Body of pancreas (tissue), 4 donors: ENCODE measurements at regions not wholly inside any gene's neighbourhood (a gene's known extent, or its start where the extent isn't known, plus 50 kb on each side); places are given as distances from the start of the nearest gene placed in this dataset.

Experiments used
- POLR2A ChIP-seq, 3 donors: fragments of 450-650 bp; IDR thresholded peaks; one replicate each; pipeline ENCODE4 v1.6.1; 2016; ENCODE audit warnings: antibody characterized with exemption in 3 of 3, mild to moderate bottlenecking in 2 of 3
- TF ChIP-seq, protein P1 (sequence below), 7 experiments: fragments of 450-650 bp in 4 of 7; fragments of 200-600 bp in 3 of 7; sonication (generic) in 3 of 7; IDR thresholded peaks; one replicate each; pipeline ENCODE4 v1.5.1; 2016 to 2019; ENCODE audit warnings: antibody characterized with exemption in 7 of 7

DNA sequence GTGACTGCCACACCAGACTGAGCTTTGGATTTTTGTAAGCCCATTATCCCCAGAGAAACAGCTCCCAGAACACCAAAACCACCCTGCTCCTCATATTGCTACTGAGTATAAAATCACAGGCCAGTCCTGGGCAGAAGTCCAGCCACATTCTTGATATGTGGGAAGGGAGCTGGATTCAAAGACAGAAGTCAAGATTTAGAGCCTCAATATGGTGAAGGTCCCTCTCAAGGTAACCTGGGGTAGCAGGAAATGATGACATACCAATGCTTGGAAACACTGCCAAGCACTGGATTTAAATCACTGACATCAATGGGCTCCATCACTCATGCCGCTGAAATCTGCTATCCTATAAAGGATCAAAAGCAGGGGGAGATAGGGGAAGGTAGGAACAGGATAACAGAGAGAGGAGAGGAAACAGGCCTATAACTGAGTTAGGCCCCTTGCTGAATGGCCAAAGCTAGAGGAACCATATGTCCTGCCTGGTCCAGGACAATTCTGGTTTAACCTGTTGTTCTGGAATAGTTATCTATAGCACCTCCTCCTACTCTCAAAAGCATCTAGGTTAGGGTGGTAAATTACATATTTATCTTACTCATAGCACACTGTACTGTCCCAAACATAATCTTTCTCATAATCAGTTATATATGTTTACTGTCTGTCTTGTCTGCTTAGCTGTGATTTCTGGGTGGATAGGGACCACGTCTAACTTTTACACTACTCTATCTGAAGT, 83.7 kb upstream of the NHS start:
- TF ChIP-seq, protein P1, sequence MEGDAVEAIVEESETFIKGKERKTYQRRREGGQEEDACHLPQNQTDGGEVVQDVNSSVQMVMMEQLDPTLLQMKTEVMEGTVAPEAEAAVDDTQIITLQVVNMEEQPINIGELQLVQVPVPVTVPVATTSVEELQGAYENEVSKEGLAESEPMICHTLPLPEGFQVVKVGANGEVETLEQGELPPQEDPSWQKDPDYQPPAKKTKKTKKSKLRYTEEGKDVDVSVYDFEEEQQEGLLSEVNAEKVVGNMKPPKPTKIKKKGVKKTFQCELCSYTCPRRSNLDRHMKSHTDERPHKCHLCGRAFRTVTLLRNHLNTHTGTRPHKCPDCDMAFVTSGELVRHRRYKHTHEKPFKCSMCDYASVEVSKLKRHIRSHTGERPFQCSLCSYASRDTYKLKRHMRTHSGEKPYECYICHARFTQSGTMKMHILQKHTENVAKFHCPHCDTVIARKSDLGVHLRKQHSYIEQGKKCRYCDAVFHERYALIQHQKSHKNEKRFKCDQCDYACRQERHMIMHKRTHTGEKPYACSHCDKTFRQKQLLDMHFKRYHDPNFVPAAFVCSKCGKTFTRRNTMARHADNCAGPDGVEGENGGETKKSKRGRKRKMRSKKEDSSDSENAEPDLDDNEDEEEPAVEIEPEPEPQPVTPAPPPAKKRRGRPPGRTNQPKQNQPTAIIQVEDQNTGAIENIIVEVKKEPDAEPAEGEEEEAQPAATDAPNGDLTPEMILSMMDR (IDR thresholded peaks at IDR 0.05): no peak
- TF ChIP-seq POLR2A (IDR thresholded peaks at IDR 0.05): no peak
